ENCODE measurements at regions not wholly inside any gene's neighbourhood (a gene's known extent, or its start where the extent isn't known, plus 50 kb on each side); places are given as distances from the start of the nearest gene placed in this dataset.
"Not testable (repeated sequence)": the region's sequence is repeated elsewhere in the genome, so short reads cannot be mapped to it uniquely, and the experiment has no call there.

GRCh38 chr1:217049081-217049480 is 325.9 kb upstream of the ESRRG start:
- no peak for TF ChIP-seq CTCF (IDR thresholded peaks at IDR 0.05; ENCODE audit: insufficient read depth, low read length)
- no peak for DNase-seq (ENCODE audit: low read depth)
- H3K4me3 ChIP-seq (ENCODE audit: low read depth, low read length) = no peak overlapping the region

GRCh38 chr1:217048104-217048707 is 325.0 kb upstream of the ESRRG start:
- peak; percentile 10 for TF ChIP-seq CTCF (IDR thresholded peaks at IDR 0.05; ENCODE audit: insufficient read depth, low read length)
- peak; percentile 2 for DNase-seq (ENCODE audit: low read depth)
- no peak overlapping the region for H3K4me3 ChIP-seq (ENCODE audit: low read depth, low read length)

GRCh38 chr1:217040711-217041455 is 317.7 kb upstream of the ESRRG start:
- no peak for TF ChIP-seq CTCF (IDR thresholded peaks at IDR 0.05; ENCODE audit: insufficient read depth, low read length)
- DNase-seq (ENCODE audit: low read depth) = peak; percentile 1

GRCh38 chr1:217039926-217040325 is 316.7 kb upstream of the ESRRG start:
- H3K4me3 ChIP-seq (ENCODE audit: low read depth, low read length) = no peak overlapping the region
- TF ChIP-seq CTCF (IDR thresholded peaks at IDR 0.05; ENCODE audit: insufficient read depth, low read length) = no peak
- no peak for DNase-seq (ENCODE audit: low read depth)

More at GRCh38 chr1:217040711-217041455, 317.7 kb upstream of the ESRRG start:
- no peak overlapping the region for H3K4me3 ChIP-seq (ENCODE audit: low read depth, low read length)

- not testable (repeated sequence) for H3K4me3 ChIP-seq (ENCODE audit: low read depth, low read length); DNase-seq (ENCODE audit: low read depth)
Measured at GRCh38 chr1:217039139-217039538, 315.9 kb upstream of the ESRRG start.

- DNase-seq (ENCODE audit: low read depth) = no peak
- no peak for TF ChIP-seq CTCF (IDR thresholded peaks at IDR 0.05; ENCODE audit: insufficient read depth, low read length)
Measured at GRCh38 chr1:217036757-217037156, 313.5 kb upstream of the ESRRG start.

GRCh38 chr1:217032715-217033367 is 309.6 kb upstream of the ESRRG start:
- H3K4me3 ChIP-seq (ENCODE audit: low read depth, low read length) = no peak overlapping the region
- DNase-seq (ENCODE audit: low read depth) = no peak
- TF ChIP-seq CTCF (IDR thresholded peaks at IDR 0.05; ENCODE audit: insufficient read depth, low read length) = no peak

More at GRCh38 chr1:217036757-217037156, 313.5 kb upstream of the ESRRG start:
- no peak overlapping the region for H3K4me3 ChIP-seq (ENCODE audit: low read depth, low read length)
